Liver (tissue), 8 donors: ENCODE measurements at regions not wholly inside any gene's neighbourhood (a gene's known extent, or its start where the extent isn't known, plus 50 kb on each side); places are given as distances from the start of the nearest gene placed in this dataset.

Experiments used
- DNase-seq: peaks from one replicate; pipeline ENCODE4 v3.0.0-alpha.2; 2017; ENCODE audit warnings: low spot score
- H3K27ac ChIP-seq, 2 donors: one replicate each; pipeline ENCODE4 v1.7.0; 2013; ENCODE audit warnings: inconsistent platforms in 2 of 2, low read length in 2 of 2, control low read depth in 1 of 2, low read depth in 1 of 2, mild to moderate bottlenecking in 1 of 2
- H3K27me3 ChIP-seq, 4 donors: one replicate each; pipeline versions ENCODE4 v1.6.1 to v1.7.0; 2013; ENCODE audit warnings: low read length in 3 of 4, inconsistent platforms in 1 of 4, mild to moderate bottlenecking in 1 of 4, moderate library complexity in 1 of 4; ENCODE audit not compliant: control insufficient read depth in 4 of 4, insufficient read depth in 4 of 4
- H3K36me3 ChIP-seq, 4 donors: one replicate each; pipeline versions ENCODE4 v1.6.1 to v1.7.0; 2013; ENCODE audit warnings: low read length in 3 of 4, mild to moderate bottlenecking in 3 of 4, low read depth in 1 of 4, moderate library complexity in 1 of 4; ENCODE audit not compliant: control insufficient read depth in 4 of 4, insufficient read depth in 3 of 4
- H3K4me1 ChIP-seq, 4 donors: one replicate each; pipeline versions ENCODE4 v1.6.1 to v1.7.0; 2013; ENCODE audit warnings: low read length in 3 of 4, mild to moderate bottlenecking in 3 of 4, moderate library complexity in 1 of 4; ENCODE audit not compliant: control insufficient read depth in 4 of 4, insufficient read depth in 4 of 4
- H3K4me3 ChIP-seq, 3 donors: one replicate each; pipeline versions ENCODE4 v1.6.1 to v1.7.0; 2013; ENCODE audit warnings: low read length in 3 of 3, control low read depth in 1 of 3, low read depth in 1 of 3, mild to moderate bottlenecking in 1 of 3
- H3K9ac ChIP-seq, 2 donors: one replicate each; pipeline ENCODE4 v1.7.0; 2013; ENCODE audit warnings: low read length in 2 of 2, mild to moderate bottlenecking in 2 of 2, moderate library complexity in 2 of 2, control low read depth in 1 of 2, low read depth in 1 of 2
- H3K9me3 ChIP-seq, 4 donors: one replicate each; pipeline versions ENCODE4 v1.6.1 to v1.7.0; 2013; ENCODE audit warnings: low read length in 3 of 4; ENCODE audit not compliant: control insufficient read depth in 4 of 4
- ATF3 ChIP-seq: IDR thresholded peaks from 2 replicates; pipeline ENCODE4 v1.6.1; 2016; ENCODE audit warnings: antibody characterized with exemption
- EGR1 ChIP-seq, 2 donors: IDR thresholded peaks; 2 replicates each; pipeline ENCODE4 v1.6.1; 2016 to 2018; ENCODE audit warnings: antibody characterized with exemption in 2 of 2, low read depth in 2 of 2
- FOXA2 ChIP-seq: IDR thresholded peaks from 2 replicates; pipeline ENCODE4 v1.6.1; 2016; ENCODE audit warnings: antibody characterized with exemption
- HNF4A ChIP-seq, 2 donors: conservative IDR thresholded peaks; 2 replicates each; pipeline ENCODE4 v1.6.1; 2016; ENCODE audit warnings: antibody characterized with exemption in 2 of 2, mild to moderate bottlenecking in 2 of 2
- HNF4G ChIP-seq: IDR thresholded peaks from 2 replicates; pipeline ENCODE4 v1.6.1; 2016; ENCODE audit warnings: antibody characterized with exemption
- JUND ChIP-seq, 2 donors: IDR thresholded peaks; 2 replicates each; pipeline ENCODE4 v1.6.1; 2016; ENCODE audit warnings: antibody characterized with exemption in 2 of 2
- MAX ChIP-seq: IDR thresholded peaks from 2 replicates; pipeline ENCODE4 v1.6.1; 2016; ENCODE audit warnings: antibody characterized with exemption
- NR2F2 ChIP-seq: IDR thresholded peaks from 2 replicates; pipeline ENCODE4 v1.6.1; 2016; ENCODE audit warnings: antibody characterized with exemption
- RAD21 ChIP-seq, 2 donors: IDR thresholded peaks; 2 replicates each; pipeline ENCODE4 v1.6.1; 2016; ENCODE audit warnings: antibody characterized with exemption in 2 of 2, mild to moderate bottlenecking in 2 of 2
- REST ChIP-seq: IDR thresholded peaks from 2 replicates; pipeline ENCODE4 v1.6.1; 2016; ENCODE audit warnings: antibody characterized with exemption, mild to moderate bottlenecking
- SP1 ChIP-seq: IDR thresholded peaks from 2 replicates; pipeline ENCODE4 v1.6.1; 2018; ENCODE audit warnings: antibody characterized with exemption, mild to moderate bottlenecking
- TAF1 ChIP-seq: conservative IDR thresholded peaks from 2 replicates; pipeline ENCODE4 v1.6.1; 2016; ENCODE audit warnings: antibody characterized with exemption, mild to moderate bottlenecking
- YY1 ChIP-seq: IDR thresholded peaks from 2 replicates; pipeline ENCODE4 v1.6.1; 2016; ENCODE audit warnings: antibody characterized with exemption, mild to moderate bottlenecking
- WGBS: extraction: QIAGEN DNeasy Blood & Tissue Kit; methylation state at CpG from one replicate; pipeline ENCODE4 v1.1.7; 2013; 5-methylcytosine and 5-hydroxymethylcytosine counted together
- TF ChIP-seq, protein P1 (sequence below): fragments of 150-350 bp; IDR thresholded peaks from 2 replicates; pipeline ENCODE4 v1.5.1; 2017; ENCODE audit warnings: improper control_type of control experiment, low read depth, low read length; ENCODE audit not compliant: missing input control
- donor health status: healthy.
- donor health status: healthy.
- donor health status: healthy.
- donor health status: healthy.
- donor health status: healthy.

DNA sequence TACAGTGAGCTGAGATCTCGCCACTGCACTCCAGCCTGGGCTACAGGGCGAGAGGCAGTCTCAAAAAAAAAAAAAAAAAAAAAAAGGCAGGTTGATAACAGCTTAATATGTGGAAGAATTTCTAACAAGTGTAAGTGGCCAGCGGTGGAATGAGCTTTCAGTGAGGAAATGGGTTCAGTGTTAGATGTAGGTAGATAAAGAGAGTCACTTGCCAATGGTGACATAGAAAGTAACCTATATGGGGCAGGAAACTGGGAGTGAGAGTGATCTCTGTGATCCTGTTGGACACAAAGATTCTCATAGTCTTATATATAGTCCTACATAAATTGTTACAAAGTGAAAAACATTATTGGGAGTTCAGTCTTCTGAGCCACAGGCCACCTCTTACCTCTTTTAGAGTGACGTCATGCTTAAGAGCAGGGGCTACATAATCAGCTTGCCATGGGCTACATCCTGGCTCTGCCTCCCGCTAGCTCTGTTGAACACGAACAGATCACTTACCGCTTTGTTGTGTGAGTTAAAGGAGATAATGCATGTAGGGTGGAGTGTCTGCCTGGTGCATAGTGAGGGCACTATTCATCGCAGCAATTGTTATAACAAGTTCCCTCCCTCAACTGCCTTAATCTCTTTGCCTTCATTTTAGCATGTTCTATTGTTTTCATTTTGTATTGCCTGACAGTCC, 110.2 kb upstream of the ELAC2 start (continued):
- TF ChIP-seq, protein P1, sequence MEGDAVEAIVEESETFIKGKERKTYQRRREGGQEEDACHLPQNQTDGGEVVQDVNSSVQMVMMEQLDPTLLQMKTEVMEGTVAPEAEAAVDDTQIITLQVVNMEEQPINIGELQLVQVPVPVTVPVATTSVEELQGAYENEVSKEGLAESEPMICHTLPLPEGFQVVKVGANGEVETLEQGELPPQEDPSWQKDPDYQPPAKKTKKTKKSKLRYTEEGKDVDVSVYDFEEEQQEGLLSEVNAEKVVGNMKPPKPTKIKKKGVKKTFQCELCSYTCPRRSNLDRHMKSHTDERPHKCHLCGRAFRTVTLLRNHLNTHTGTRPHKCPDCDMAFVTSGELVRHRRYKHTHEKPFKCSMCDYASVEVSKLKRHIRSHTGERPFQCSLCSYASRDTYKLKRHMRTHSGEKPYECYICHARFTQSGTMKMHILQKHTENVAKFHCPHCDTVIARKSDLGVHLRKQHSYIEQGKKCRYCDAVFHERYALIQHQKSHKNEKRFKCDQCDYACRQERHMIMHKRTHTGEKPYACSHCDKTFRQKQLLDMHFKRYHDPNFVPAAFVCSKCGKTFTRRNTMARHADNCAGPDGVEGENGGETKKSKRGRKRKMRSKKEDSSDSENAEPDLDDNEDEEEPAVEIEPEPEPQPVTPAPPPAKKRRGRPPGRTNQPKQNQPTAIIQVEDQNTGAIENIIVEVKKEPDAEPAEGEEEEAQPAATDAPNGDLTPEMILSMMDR = no peak
- TF ChIP-seq HNF4G = no peak
- no peak for TF ChIP-seq NR2F2

DNA sequence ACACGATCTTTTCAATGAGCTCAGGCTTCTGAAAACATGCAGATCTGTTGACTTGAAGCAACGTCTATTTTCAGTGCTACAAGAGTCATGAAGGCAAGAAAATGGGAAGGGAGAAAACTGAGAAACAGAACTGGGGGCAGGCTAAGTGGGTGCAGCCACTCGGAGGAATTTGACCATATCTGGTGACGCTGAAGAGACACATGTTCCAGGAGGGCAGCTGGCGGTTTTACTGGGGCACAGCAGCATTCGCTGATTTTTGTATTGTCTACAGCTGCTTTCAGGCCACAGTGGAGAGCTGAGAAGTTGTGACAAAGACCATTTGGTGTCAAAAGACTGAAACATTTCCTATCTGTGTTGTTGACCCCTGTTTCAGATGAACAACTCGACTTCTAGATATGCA, 103.0 kb upstream of the ELAC2 start:
- DNase-seq = no peak

DNA sequence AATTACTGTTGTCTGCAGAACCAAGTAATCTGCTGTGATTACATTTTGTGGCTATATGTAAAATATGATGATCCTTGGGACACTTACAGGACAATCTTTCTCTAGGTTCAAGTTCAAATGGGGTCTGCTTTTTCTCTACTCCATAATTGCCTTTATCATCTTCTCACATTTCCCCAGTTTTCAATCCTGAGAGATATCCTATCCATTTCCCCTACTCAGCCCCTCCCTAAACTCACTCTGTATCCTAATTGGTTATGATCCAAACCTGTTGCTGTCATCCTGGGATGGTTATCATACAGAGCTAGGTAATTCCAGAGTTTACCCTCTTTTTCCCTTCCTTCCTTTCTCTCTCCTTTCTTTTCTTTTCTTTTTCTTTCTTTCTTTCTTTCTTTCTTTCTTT, 100.5 kb upstream of the ELAC2 start:
- H3K9me3 ChIP-seq = no peaks in the 10 kb centered on the region
- H3K4me1 ChIP-seq = no peaks in the 10 kb centered on the region
- no peaks in the 10 kb centered on the region for H3K36me3 ChIP-seq
- no peak for DNase-seq
- H3K27ac ChIP-seq = no peak overlapping the region
- H3K9ac ChIP-seq = no peak overlapping the region
- H3K27me3 ChIP-seq = peaks cover 0 to 7% (median 0%) of the 10 kb centered on the region in 4 donors
- TF ChIP-seq FOXA2 (no peak), HNF4A (conservative IDR thresholded peaks at IDR 0.05) (no peak)
- no peak overlapping the region for H3K4me3 ChIP-seq

More for the DNA sequence above, 103.0 kb upstream of the ELAC2 start:
- no peaks in the 10 kb centered on the region for H3K36me3 ChIP-seq
- H3K4me3 ChIP-seq = no peak overlapping the region
- TF ChIP-seq HNF4G = no peak
- H3K4me1 ChIP-seq = no peaks in the 10 kb centered on the region
- no peaks in the 10 kb centered on the region for H3K27me3 ChIP-seq
- H3K9ac ChIP-seq = no peak overlapping the region
- no peak overlapping the region for H3K27ac ChIP-seq
- H3K9me3 ChIP-seq = no peaks in the 10 kb centered on the region
- WGBS = 61% methylated on average over 7 of the region's 7 CpGs

DNA sequence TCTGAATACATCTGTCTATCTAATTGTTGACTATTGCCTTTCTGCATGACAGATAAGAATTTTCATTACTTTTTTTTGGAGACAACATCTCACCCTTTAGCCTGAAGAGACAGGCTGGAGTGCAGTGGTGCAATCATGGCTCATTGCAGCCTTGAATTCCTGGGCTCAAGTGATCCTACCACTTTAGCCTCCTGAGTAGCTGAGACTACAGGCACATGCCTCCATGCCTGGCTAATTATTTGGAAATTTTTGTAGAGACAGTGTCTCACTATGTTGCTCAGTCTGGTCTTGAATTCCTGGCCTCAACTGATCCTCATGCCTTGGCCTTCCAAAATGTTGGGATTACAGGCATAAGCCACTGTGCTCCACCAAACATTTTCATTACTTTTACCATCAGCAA, 99.8 kb upstream of the ELAC2 start:
- Histone ChIP-seq H3K4me3 (no peak overlapping the region), H3K9ac (no peak overlapping the region), H3K36me3 (no peaks in the 10 kb centered on the region), H3K27ac (no peak overlapping the region), H3K9me3 (no peaks in the 10 kb centered on the region), H3K4me1 (no peaks in the 10 kb centered on the region), H3K27me3 (peaks cover 0 to 7% (median 0%) of the 10 kb centered on the region in 4 donors)
- TF ChIP-seq RAD21 (IDR thresholded peaks at IDR 0.05) = no peak
- TF ChIP-seq MAX = no peak
- no peak for TF ChIP-seq JUND (IDR thresholded peaks at IDR 0.05)
- TF ChIP-seq, protein P1 = no peak
- TF ChIP-seq REST = no peak
- TF ChIP-seq ATF3 = no peak
- no peak for TF ChIP-seq SP1
- no peak for TF ChIP-seq FOXA2
- no peak for TF ChIP-seq YY1
- no peak for TF ChIP-seq EGR1 (IDR thresholded peaks at IDR 0.05; ENCODE audit: low read depth in 2 of 2)
- TF ChIP-seq TAF1 = no peak
- no peak for DNase-seq
